Urothelium cell line (cell line): ENCODE measurements at regions not wholly inside any gene's neighbourhood (a gene's known extent, or its start where the extent isn't known, plus 50 kb on each side); places are given as distances from the start of the nearest gene placed in this dataset.

Experiments used
- DNase-seq: peaks from one replicate; pipeline ENCODE4 v3.0.0; 2011; ENCODE audit warnings: low spot score, mixed read lengths
- FAIRE-seq: peaks from 2 replicates; lab custom pipeline; 2011; peaks lifted over from hg19 to GRCh38; lab: Jason Lieb, UNC

GRCh38 chr3:177994976-177995375 is 541.3 kb upstream of the KCNMB2 start:
- FAIRE-seq (no peak), DNase-seq (no peak)

DNA sequence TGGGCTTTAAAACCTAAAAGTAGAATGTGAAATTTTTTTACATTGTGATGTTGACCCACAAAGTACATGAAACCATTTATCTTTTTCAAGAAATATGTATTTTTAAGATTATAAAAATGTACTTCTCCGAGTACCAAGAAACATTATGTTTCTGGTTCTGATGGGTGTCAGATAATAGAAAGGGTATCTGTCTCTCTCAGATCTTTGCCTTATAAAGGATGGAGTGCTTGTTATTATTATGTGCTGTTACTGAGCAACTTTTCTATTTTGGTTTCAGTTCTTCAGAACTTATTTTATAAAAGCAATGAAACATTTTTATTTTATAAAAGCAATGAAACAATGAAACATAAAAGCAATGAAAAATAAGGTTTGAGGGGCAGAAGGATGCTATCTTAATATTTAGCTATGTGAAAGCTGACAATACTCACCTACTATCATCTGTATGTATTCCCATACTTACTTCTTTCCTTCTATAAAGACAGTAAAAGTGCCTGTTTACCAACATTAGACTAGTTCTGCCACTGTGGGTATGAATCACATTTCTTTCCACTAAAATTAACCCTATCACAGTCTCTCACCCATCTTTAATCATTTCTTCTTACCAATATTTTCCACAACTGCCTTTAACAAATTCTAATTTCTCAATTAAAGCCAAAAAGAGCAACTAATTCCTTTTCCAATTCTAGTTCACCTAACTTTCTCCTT is 540.7 kb upstream of the KCNMB2 start:
- FAIRE-seq (no peak), DNase-seq (no peak)

GRCh38 chr3:178001670-178002101 is 534.5 kb upstream of the KCNMB2 start:
- FAIRE-seq: no peak
- no peak for DNase-seq

DNA sequence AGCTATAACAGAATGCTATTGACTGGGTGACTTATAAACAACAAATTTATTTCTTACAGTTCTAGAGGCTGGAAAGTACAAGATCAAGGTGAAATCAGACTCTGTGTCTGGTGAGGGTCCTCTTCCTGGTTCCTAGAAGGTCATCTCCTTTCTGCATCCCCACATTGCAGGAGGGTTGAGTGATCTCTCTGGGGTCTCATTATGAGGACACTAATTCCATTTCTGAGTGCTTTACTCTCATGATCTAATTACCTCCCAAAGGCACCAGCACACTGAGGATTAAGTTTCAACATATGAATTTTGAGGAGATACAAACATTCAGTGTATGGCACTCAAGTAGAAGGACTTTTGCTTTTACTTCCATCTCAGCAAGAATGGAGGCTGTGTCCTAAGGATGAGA is 534.1 kb upstream of the KCNMB2 start:
- FAIRE-seq: no peak
- no peak for DNase-seq

GRCh38 chr3:178003756-178004155 is 532.5 kb upstream of the KCNMB2 start:
- DNase-seq: no peak
- no peak for FAIRE-seq

DNA sequence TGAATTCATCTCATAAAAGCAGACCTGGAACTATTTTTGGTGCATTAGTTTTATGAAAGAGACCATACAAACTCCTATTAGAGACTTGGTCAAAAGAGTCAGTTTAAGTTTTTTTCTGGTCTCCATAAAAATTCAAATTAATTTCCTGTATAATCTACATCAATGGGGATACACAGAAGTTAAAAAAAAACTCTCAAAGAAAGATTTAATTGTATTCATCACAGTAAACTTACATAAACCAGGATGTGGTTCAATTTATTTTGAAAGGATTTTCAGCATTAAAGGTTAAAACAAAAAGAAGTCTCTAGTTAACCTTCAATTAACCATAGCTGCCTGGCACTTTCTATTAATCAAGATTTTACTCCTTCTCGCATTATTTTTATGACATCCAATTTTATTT is 530.3 kb upstream of the KCNMB2 start:
- DNase-seq (no peak), FAIRE-seq (no peak)

- DNase-seq (no peak), FAIRE-seq (no peak)
Measured at GRCh38 chr3:178010306-178010705, 525.9 kb upstream of the KCNMB2 start.

GRCh38 chr3:178019645-178020044 is 516.6 kb upstream of the KCNMB2 start:
- DNase-seq (no peak), FAIRE-seq (no peak)

- DNase-seq (no peak), FAIRE-seq (no peak)
Measured at GRCh38 chr3:178022599-178022998, 513.6 kb upstream of the KCNMB2 start.

DNA sequence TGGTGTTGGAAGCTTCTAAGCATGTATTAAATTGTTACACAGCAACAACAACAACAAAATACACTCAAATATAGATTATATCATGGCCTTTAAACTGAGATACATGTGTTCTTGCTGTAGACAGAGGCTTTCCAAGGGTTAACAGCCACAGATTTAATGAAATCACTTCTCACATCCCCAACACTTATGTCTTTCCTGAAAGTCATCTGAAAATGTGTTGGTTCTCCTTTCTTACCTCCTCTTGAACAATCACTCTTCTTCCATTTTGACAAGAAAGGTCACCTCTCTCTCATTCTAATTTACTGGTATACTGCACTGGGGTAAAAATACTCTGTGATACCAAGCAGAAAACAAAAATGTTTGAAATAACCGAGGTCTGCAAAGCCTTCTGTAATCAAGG is 507.3 kb upstream of the KCNMB2 start:
- FAIRE-seq: no peak
- DNase-seq: no peak

DNA sequence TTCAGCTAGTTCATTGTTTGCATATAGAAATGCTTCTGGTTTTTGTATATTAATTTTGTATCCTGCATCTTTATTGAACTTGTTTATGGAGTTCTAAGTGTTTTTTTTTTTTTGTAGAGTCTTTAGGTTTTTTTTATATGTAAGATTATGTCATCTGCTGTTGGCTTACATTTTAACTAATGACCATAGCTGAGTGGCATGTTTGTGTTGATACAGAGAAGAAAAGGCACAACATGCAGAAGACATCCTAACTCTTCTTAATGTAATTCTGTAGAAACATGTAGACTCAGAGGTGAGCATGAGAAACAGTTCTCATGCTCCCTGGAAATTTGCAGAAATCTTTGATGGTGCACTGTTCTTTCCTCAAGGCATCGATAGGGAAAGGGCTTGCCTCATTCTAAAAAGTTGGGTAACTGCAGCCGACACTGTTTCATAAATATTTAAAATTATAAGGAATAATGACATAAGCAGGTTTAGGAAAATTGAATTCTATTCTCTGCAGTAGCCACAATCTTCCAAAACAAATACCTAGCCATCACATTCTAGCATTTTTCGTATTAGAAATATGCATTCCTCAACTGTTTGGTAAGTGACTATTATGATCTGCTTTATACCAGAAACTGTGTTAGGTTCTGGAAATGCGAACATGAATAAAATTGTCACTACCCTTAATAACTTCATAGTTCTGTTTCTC is 499.6 kb upstream of the KCNMB2 start:
- DNase-seq (no peak), FAIRE-seq (no peak)

- DNase-seq (no peak), FAIRE-seq (no peak)
Measured at GRCh38 chr3:178041931-178042330, 494.3 kb upstream of the KCNMB2 start.

- FAIRE-seq (no peak), DNase-seq (no peak)
Measured at GRCh38 chr3:178042376-178042775, 493.9 kb upstream of the KCNMB2 start.

GRCh38 chr3:178043084-178043483 is 493.2 kb upstream of the KCNMB2 start:
- DNase-seq (no peak), FAIRE-seq (no peak)

DNA sequence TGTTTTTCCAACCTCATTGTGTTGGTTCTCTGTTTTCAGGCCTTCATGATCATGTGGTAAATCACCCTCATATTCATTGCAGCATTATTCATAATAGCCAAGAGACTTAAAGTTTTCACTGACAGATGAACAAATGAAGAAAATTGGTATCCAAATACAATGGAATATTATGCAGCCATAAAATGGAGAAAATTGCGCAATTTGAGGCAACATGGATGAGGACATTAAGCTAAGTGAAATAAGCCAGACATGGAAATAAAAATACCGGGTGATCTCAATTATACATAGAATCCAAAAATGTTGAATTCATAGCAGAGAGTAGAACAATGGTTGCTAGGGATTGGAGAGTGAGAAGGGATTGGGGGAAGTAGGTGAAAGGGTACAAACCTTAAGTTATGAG is 491.9 kb upstream of the KCNMB2 start:
- no peak for FAIRE-seq

GRCh38 chr3:178047496-178047895 is 488.7 kb upstream of the KCNMB2 start:
- DNase-seq (no peak), FAIRE-seq (no peak)

More for the DNA sequence above, 491.9 kb upstream of the KCNMB2 start:
- no peak for DNase-seq

- FAIRE-seq (no peak), DNase-seq (no peak)
Measured at GRCh38 chr3:178048768-178049167, 487.5 kb upstream of the KCNMB2 start.

DNA sequence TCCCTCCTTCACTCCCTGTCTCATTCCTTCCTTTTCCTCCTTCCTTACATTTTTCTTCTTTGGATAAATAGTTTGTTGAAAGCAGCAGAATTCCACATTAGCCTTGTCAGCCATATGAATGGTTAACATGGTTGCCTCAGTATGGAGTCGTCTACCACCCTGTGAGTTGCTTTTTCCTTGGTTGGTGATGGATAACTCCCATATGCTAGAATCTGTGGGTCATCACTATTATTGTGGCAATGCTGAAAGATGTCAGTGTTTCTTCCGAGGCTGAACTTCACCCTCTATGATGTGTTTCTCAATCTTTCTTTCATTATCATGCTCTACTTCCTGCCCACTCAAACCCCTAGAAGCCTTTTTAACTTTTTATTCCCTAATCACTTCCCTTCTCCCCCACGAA is 481.8 kb upstream of the KCNMB2 start:
- FAIRE-seq (no peak), DNase-seq (no peak)

GRCh38 chr3:178055939-178056338 is 480.3 kb upstream of the KCNMB2 start:
- no peak for FAIRE-seq
- DNase-seq: no peak

DNA sequence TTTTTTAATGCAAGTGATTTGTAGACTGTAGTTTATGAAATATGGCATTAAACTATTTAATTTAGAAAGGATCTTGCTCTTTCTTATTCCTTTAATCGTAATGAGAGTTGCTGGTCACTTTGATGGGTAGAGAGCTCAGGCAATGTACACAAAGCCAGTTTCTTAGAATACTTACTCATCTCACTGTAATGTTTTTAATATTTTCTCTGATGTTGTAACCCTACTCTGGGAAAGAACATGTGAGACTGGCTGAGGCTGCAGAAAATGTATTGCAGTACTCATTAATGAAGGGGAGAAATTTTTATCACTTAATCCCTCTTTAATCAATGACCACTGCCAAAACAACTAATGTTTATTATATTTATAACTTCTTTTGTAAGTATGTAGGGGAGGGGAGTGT is 479.4 kb upstream of the KCNMB2 start:
- FAIRE-seq: no peak

DNA sequence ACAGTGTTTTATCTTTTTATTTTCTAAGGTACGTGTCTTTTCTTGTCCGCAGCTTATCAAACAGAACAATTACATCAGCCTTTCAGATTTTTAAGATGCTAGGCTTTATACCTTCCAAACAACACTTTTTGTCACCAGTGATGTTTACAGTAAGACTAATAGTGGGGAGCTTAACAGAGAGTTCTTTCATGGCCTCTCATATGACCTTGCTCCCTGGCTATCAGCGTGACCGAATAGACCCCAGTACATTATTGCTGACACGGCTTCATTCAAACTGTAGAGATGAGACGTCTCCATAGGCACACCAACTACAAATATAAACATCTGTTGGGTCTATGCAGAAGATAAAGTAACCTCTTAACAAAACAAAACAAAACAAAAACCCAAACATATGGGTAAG is 477.6 kb upstream of the KCNMB2 start:
- no peak for FAIRE-seq
- DNase-seq: no peak

More for the DNA sequence above, 479.4 kb upstream of the KCNMB2 start:
- no peak for DNase-seq

DNA sequence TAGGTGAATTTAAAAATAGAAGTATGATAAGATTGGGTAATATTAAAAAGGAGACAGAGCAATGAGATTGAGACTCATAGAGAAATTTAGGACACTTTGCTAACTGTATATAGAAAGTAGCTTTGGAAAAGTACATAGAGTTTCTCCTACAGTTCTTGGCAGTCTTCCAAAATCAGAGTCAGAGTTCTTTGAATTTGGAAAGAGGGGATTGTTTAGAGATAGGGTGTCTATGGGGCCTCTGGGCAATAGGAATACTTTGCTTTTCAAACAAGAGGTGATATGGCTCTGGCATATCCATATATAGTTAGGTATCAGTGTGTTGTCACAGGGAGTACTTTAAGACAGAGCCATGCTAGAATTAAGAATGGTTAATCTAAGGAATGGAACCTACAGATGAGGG is 477.1 kb upstream of the KCNMB2 start:
- FAIRE-seq: no peak
- no peak for DNase-seq

GRCh38 chr3:178059836-178060235 is 476.4 kb upstream of the KCNMB2 start:
- DNase-seq (no peak), FAIRE-seq (no peak)
